ENCODE measurements at regions not wholly inside any gene's neighbourhood (a gene's known extent, or its start where the extent isn't known, plus 50 kb on each side); places are given as distances from the start of the nearest gene placed in this dataset.

- TF ChIP-seq CTCF (IDR thresholded peaks at IDR 0.05) = no peak
- TF ChIP-seq POLR2AphosphoS5 (IDR thresholded peaks at IDR 0.05; ENCODE audit: low read depth, low read length) = no peak
- TF ChIP-seq TCF7L2 (IDR thresholded peaks at IDR 0.05; ENCODE audit: low read depth, low read length) = no peak
- no peak for TF ChIP-seq REST (IDR thresholded peaks at IDR 0.05; ENCODE audit: insufficient read depth in 1 of 2, low read depth in 2 of 2, low read length in 1 of 2)
- no peak for TF ChIP-seq SIN3A (IDR thresholded peaks at IDR 0.05; ENCODE audit: borderline replicate concordance, insufficient read depth, low read depth, low read length)
These were observed 404.0 kb downstream of the BUD13 start for GRCh38 chr11:116368784-116369183.
